ENCODE measurements at regions not wholly inside any gene's neighbourhood (a gene's known extent, or its start where the extent isn't known, plus 50 kb on each side); places are given as distances from the start of the nearest gene placed in this dataset.

DNA sequence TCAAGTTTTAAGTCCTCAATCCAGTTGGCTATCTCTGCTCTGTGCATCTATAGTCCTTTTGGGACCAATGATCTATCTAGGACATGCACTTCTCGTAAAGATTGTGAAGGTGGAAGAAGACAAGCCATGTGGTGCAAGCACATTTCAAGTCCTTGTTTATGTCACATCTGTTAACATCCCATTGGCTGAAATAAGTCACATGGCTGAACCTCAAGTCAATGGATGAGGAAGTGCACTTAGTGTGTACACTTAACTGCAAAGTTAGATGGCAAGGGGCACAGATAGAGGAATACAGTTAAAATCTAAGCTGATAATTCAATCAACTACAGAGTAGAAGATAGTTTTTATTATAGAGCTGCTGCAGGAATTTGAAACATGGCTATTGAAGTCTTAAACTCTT is 362.8 kb upstream of the TBX3 start:
- Histone ChIP-seq H3K36me3 (no peaks in the 10 kb centered on the region), H3K4me1 (no peaks in the 10 kb centered on the region), H3K9me3 (no peaks in the 10 kb centered on the region), H3K4me3 (no peak overlapping the region), H3K27ac (no peak overlapping the region), H3K27me3 (no peaks in the 10 kb centered on the region)
- no peak for DNase-seq
- TF ChIP-seq, protein P1, sequence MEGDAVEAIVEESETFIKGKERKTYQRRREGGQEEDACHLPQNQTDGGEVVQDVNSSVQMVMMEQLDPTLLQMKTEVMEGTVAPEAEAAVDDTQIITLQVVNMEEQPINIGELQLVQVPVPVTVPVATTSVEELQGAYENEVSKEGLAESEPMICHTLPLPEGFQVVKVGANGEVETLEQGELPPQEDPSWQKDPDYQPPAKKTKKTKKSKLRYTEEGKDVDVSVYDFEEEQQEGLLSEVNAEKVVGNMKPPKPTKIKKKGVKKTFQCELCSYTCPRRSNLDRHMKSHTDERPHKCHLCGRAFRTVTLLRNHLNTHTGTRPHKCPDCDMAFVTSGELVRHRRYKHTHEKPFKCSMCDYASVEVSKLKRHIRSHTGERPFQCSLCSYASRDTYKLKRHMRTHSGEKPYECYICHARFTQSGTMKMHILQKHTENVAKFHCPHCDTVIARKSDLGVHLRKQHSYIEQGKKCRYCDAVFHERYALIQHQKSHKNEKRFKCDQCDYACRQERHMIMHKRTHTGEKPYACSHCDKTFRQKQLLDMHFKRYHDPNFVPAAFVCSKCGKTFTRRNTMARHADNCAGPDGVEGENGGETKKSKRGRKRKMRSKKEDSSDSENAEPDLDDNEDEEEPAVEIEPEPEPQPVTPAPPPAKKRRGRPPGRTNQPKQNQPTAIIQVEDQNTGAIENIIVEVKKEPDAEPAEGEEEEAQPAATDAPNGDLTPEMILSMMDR (IDR thresholded peaks at IDR 0.05): no peak
- TF ChIP-seq POLR2AphosphoS5 (IDR thresholded peaks at IDR 0.05): no peak
- in situ Hi-C loops (cut with MboI; ENCODE audit: low pct_ligation_motif_present in 1 of 4, low pct_unique_long_range_greater_than_20kb in 1 of 4, low sequenced_read_pairs in 3 of 4): no loop called here
- 89% methylated on average over 1 of the region's 1 CpG; no CpG with 5 or more reads in 1 of the 2 donors for WGBS, 2 donors (ENCODE audit: low coverage in 1 of 2)
- intact Hi-C loops (cut with DNase I; ENCODE audit: low total_unique reads): no loop called here

DNA sequence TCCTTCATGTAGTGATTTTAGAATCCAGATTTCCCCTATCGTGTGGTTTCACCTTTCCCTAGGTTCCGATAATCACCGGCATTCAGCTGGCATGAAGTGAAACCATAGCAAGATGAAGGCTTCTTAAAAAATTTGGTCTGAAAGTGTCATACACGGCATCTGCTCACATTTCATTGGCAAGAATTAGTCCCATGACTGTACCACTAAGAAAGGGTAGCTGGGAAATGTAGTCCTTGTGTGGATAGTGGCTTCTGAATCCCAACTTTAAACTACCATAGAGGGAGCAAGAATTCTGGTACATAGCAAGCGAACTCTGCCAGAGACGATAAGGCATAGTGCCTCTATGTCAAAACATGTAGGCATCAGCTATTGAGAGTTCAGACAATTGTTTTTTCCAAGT is 360.1 kb upstream of the TBX3 start:
- 85 to 88% methylated on average over 6 of the region's 6 CpGs for WGBS, 2 donors (ENCODE audit: low coverage in 1 of 2)
- Histone ChIP-seq H3K9me3 (no peaks in the 10 kb centered on the region), H3K4me1 (no peaks in the 10 kb centered on the region), H3K27me3 (no peaks in the 10 kb centered on the region), H3K36me3 (no peaks in the 10 kb centered on the region), H3K27ac (no peak overlapping the region), H3K4me3 (no peak overlapping the region)
- intact Hi-C loops (cut with DNase I; ENCODE audit: low total_unique reads) (no loop called here), in situ Hi-C loops (cut with MboI; ENCODE audit: low pct_ligation_motif_present in 1 of 4, low pct_unique_long_range_greater_than_20kb in 1 of 4, low sequenced_read_pairs in 3 of 4) (no loop called here)
- DNase-seq: no peak
- TF ChIP-seq EP300 (IDR thresholded peaks at IDR 0.05; ENCODE audit: low read depth): no peak
- TF ChIP-seq, protein P1 (IDR thresholded peaks at IDR 0.05): no peak
- TF ChIP-seq POLR2A (IDR thresholded peaks at IDR 0.05): no peak
- no peak for TF ChIP-seq POLR2AphosphoS5 (IDR thresholded peaks at IDR 0.05)

DNA sequence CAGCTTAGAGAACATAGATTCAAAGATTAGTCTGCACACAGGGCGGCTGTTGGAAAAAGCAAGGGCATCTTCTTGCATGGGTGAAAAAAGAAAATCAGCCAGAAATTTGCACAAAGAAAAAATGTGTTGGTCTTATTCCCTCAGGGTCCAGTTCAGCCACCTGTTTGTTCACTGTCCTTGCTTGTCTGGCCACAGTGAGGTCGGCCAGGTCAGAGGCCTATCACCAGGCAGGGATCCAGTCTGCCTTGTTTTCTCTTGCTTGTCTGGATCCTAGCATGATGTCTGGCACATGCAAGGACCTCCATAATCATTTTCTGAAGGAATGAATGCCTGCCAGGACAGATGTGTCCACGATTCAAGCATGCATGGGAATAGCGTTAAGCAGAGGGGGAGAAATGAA is 359.1 kb upstream of the TBX3 start:
- Histone ChIP-seq H3K27ac (no peak overlapping the region), H3K36me3 (no peaks in the 10 kb centered on the region), H3K4me3 (no peak overlapping the region), H3K9me3 (no peaks in the 10 kb centered on the region), H3K4me1 (no peaks in the 10 kb centered on the region), H3K27me3 (no peaks in the 10 kb centered on the region)
- no peak for DNase-seq
- WGBS, 2 donors (ENCODE audit: low coverage in 1 of 2): 77 to 87% methylated on average over 4 of the region's 4 CpGs
- TF ChIP-seq POLR2AphosphoS5 (IDR thresholded peaks at IDR 0.05) (no peak), EP300 (IDR thresholded peaks at IDR 0.05; ENCODE audit: low read depth) (no peak)
- in situ Hi-C loops (cut with MboI; ENCODE audit: low pct_ligation_motif_present in 1 of 4, low pct_unique_long_range_greater_than_20kb in 1 of 4, low sequenced_read_pairs in 3 of 4): no loop called here
- intact Hi-C loops (cut with DNase I; ENCODE audit: low total_unique reads): no loop called here

DNA sequence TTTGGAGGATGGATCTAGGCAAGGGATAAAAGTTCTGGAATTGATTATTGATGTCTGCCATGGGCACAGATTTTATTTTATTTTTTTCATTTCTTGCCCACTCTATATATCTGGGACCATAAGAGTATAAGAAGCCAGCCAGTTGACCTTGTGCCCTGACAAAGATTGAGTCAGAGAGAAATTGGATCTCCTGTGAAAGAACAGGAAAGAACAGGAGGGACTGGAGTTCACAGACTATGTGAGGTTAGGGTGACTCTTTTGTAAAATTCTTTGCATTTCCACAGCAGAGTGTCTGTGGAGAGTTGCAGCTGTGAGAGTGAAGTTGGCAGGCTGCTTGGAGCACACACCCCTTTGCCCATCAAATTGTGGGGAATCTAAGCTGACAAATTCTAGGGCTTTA is 358.4 kb upstream of the TBX3 start:
- no peaks in the 10 kb centered on the region for H3K4me1 ChIP-seq
- in situ Hi-C loops (cut with MboI; ENCODE audit: low pct_ligation_motif_present in 1 of 4, low pct_unique_long_range_greater_than_20kb in 1 of 4, low sequenced_read_pairs in 3 of 4) (no loop called here), intact Hi-C loops (cut with DNase I; ENCODE audit: low total_unique reads) (no loop called here)
- H3K36me3 ChIP-seq: no peaks in the 10 kb centered on the region
- H3K9me3 ChIP-seq: no peaks in the 10 kb centered on the region
- H3K4me3 ChIP-seq: no peak overlapping the region
- TF ChIP-seq EP300 (IDR thresholded peaks at IDR 0.05; ENCODE audit: low read depth) (no peak), POLR2AphosphoS5 (IDR thresholded peaks at IDR 0.05) (no peak), POLR2A (IDR thresholded peaks at IDR 0.05) (no peak)
- TF ChIP-seq, protein P1 (IDR thresholded peaks at IDR 0.05): no peak
- DNase-seq: no peak
- no peaks in the 10 kb centered on the region for H3K27me3 ChIP-seq
- H3K27ac ChIP-seq: no peak overlapping the region

DNA sequence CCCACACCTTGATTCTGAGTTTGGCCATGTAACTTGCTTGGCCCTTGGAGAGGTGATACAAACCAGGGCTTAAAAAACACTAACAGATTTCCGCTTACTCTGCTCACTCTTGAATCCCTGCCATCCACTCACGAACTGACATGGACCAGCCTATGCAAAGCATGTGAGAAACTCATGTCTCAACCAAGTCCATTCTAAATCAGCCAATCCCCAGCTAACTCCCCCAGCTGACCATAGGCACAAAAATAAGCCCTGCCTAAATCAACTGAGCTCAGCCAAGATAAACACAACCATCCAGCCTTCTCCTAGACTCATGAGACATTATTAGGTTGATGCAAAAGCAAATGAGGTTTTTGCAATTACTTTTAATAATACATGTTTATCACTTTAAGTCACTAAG is 353.9 kb upstream of the TBX3 start:
- no peaks in the 10 kb centered on the region for H3K9me3 ChIP-seq
- H3K4me1 ChIP-seq: no peaks in the 10 kb centered on the region
- H3K27ac ChIP-seq: no peak overlapping the region
- H3K4me3 ChIP-seq: no peak overlapping the region
- no peak for DNase-seq
- in situ Hi-C loops (cut with MboI; ENCODE audit: low pct_ligation_motif_present in 1 of 4, low pct_unique_long_range_greater_than_20kb in 1 of 4, low sequenced_read_pairs in 3 of 4) (no loop called here), intact Hi-C loops (cut with DNase I; ENCODE audit: low total_unique reads) (no loop called here)
- no peaks in the 10 kb centered on the region for H3K27me3 ChIP-seq
- TF ChIP-seq, protein P1 (IDR thresholded peaks at IDR 0.05): no peak
- TF ChIP-seq EP300 (IDR thresholded peaks at IDR 0.05; ENCODE audit: low read depth) (no peak), POLR2AphosphoS5 (IDR thresholded peaks at IDR 0.05) (no peak), POLR2A (IDR thresholded peaks at IDR 0.05) (no peak)
- 72% methylated on average over 2 of the region's 2 CpGs; no CpG with 5 or more reads in 1 of the 2 donors for WGBS, 2 donors (ENCODE audit: low coverage in 1 of 2)
- no peaks in the 10 kb centered on the region for H3K36me3 ChIP-seq
